Stimulated activated CD8-positive, alpha-beta memory T cell treated with anti-CD3 and anti-CD28 coated beads, Interleukin-7, amount 100 ng/mL, for 24 hours (primary cell): ENCODE measurements at regions not wholly inside any gene's neighbourhood (a gene's known extent, or its start where the extent isn't known, plus 50 kb on each side); places are given as distances from the start of the nearest gene placed in this dataset.

Experiments used
- DNase-seq: peaks from one replicate; pipeline ENCODE4 v3.0.0-alpha.2; 2020; ENCODE audit warnings: low read depth

DNA sequence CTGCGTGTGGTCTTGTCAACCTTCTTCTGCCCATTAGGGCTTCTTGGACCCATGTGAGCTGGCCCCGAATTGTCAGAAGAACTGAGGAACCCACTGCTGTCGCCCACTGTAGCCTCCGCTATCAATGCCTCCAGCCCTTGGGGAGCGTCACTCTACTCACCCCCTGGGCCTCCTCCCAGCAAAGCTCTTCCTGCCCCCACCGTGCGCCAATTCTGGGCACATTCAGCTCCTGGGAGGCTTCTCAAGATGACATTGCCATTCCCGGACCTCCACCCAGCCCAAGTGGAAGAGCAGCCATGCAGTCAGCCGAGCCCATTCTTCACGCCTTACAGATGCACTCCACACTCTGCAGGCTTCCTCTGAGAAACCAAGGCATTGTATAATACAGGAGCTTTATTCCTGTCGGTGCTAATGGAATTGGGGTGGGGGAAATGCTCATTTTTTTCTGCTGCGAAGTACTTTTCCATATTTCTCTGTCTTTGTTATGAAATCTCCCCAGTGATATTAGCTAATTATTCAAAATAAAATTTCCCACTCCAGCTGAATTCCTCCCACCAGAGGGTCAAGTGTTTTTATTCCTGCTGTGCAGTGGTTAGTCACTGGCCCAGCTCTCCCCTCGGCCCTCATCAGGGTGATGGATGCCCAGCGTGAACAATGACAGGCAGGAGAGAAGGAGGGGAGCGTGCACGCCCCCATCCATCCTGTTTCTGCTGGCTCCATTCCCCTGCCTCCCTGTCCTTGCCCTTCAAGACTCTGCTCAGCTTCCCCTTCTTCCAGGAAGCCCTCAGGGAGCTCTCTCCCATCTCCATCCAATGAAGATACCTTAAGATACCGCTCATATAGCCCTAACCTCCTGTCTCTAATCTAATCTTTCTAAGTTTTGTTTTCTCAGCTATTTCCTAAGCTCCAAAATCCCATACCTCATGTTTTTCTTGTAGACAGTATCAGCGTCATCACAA, 87.7 kb downstream of the C16orf95 start:
- no peak for DNase-seq

DNA sequence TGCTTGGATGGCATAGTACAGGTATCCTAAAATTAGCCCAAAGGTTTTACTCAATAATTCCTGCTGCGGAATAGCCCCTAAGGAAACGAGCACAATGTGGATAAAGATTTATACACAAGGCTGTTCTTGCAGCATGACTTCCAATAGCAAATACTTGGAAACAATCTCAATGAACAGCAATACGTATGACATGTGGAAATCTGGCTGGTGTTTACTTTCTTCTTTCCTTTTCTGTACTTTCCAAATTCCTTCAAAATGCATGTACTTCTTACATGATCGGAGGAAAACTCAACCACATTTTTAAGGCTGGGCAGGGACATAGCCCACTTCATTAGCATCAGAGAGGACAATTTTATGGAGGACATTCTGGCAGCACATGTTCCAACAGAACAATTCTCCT, 86.6 kb downstream of the C16orf95 start:
- DNase-seq: no peak

DNA sequence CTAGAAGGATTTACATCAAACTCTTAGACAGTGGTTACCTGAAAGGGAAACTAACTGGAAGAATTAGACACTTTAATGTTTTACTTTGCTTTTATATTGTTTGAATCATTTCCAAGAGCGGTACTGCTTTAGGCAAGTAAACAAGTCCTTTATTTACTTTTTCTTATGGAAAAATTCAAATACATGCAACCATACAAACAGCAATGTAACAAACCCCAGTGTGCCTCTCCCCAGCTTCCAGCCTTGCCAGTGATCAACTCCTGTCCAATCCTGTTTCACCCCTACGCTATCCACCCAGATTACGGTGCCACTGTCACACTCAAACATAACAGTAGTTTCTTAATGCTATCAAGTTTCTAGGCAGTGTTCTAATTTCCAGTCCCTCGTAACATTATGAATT, 85.9 kb downstream of the C16orf95 start:
- no peak for DNase-seq

DNA sequence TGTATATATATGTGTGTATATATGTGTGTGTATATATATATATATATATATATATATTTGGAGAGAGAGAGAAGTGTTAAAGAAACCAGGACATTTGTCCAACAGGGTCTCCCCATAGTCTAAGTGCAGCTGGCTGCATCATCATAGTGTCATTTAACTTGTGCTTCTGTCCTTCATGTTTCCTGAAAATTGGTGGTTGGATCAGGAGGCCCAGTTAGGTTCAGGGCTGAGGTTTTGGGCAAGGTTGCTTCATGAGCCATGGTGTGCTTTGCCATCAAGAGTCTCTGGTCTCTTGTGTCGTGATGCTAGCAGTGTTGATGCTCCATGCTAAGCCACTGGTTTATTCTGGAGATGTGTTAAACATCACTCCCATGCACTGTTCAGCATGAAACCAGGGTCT, 85.3 kb downstream of the C16orf95 start:
- DNase-seq: no peak

DNA sequence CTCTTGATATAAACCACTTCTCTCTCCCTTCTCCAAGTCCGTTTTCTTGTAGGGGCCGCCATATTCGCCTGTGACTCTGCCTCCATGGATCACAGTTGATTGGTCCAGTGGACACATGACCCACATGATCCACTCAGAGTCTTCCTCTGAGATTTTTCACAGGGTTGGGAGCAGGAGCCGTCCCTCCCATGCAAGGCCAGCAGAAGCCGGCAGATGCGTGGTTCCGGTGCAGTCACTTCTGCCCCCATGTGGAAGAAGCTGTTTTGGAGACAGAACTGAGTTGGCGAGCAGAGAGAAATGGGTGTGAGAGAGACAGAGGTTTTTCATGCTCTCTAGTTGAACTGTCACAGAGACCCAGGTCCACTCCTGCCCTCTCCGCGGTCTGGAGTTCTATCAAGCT, 83.3 kb downstream of the C16orf95 start:
- DNase-seq: no peak

DNA sequence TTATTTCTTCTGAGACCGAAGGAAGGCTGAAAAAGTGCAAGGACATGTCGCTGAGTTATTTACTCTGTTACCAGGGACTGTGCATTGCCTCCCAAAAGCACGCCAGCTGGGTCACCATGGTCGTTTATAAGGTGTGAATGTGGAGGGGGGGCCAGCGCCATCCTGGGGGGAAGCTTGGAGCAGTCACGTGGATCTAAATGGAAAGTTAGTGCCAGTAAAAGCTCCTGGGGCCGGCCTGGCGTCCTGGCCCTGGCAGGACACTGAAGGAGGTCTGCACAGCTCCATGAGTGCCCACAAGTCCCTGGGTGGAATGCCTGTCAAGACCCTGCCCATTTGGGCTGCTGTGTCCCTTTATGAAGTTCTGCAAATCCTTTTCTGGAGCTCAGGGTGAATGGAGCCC, 82.6 kb downstream of the C16orf95 start:
- no peak for DNase-seq

DNA sequence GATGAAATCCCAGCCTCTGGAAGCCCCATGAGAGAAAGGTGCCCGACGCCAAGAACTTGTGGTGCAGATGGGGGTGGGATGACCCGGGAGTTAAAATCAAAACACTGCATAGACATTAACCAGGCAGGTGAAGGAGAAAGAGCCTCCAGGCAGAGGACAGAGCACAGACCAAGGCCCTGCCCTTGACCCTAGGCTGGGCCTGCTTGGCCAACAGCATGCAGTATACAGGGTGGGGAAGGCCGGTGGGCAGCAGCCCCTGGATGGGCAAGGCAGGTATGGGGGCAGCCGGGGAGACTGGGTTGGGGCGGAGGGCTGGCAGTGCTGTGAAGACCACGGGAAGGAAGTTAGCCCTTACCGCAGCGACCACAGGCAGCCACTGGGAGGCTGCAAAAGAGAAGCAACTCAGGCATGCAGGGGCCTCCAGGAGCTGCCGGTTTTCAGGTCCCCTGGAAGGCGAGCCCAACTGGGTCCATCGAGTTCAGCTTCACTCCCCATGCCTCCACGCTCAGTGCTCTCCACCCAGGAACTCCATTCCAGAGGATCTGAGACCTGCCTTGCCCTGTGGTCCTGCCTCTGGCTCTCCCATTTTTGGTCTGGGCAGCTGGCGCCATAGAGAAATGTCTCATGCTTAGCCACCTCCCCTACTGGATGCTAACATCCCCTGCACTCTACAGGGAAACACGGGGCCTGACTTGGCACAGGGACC, 81.2 kb downstream of the C16orf95 start:
- no peak for DNase-seq

DNA sequence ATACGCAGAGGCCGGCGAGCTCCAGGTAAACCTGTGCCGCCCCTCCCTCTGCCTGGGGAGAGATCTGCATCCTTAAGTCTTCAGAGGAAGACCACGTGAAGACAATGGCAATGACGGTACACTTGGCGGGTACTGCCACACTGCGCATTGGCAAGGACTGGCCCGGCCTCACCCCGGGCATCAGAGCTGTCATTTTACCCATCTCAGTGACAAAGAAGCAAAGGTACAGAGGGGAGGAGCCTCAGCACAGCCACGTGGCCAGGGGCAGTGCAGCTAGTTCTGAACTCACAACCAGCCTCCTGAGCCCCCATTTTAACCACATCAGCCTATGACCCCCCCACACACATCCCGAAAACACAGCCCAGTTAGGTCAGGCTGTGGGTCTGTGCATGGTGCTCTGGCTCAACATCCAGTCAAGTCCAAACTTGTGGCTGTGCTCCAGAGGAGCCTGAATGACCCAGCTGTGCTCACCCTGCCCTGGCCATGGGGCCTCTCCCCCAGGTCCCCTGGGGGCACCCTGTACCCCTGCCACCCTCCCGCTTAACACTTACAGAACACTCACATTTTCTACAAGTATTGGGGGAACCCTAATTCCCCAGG, 80.6 kb downstream of the C16orf95 start:
- DNase-seq: no peak

DNA sequence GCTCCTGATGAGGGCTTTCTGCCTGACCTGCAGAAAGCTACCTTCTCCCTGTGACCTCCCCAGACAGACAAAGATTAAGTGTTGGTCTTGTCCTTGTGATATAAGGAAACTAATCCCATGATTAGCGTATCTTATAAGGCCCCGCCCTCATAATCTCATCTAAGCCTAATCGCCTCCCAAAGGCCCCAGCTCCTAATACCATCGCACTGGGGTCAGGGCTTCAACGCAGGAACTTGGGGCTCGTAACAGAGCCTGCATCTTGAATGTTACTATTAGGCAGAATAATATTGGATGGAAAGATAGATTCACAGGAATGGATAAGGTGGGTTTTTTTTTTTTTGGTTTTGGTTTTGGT, 78.9 kb downstream of the C16orf95 start:
- DNase-seq: no peak

DNA sequence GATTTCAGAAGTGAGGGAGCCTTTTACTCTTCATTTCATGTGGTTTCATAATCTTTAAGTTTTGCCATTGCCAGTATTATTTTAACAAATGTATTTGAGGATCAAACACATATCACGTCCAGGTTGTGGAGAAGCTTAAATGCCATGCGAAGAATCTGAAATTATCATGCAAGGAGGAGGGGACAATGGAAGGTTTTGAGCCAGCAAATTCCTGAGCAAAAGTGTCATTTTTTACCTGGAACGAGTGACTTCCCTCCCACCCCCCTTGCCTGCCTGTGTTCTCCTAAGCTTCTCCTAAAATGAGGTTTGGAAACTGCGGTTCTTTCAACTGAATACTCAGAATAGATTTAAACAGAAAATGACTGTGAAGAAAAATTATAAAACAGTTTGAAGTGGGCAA, 77.6 kb downstream of the C16orf95 start:
- DNase-seq: no peak

DNA sequence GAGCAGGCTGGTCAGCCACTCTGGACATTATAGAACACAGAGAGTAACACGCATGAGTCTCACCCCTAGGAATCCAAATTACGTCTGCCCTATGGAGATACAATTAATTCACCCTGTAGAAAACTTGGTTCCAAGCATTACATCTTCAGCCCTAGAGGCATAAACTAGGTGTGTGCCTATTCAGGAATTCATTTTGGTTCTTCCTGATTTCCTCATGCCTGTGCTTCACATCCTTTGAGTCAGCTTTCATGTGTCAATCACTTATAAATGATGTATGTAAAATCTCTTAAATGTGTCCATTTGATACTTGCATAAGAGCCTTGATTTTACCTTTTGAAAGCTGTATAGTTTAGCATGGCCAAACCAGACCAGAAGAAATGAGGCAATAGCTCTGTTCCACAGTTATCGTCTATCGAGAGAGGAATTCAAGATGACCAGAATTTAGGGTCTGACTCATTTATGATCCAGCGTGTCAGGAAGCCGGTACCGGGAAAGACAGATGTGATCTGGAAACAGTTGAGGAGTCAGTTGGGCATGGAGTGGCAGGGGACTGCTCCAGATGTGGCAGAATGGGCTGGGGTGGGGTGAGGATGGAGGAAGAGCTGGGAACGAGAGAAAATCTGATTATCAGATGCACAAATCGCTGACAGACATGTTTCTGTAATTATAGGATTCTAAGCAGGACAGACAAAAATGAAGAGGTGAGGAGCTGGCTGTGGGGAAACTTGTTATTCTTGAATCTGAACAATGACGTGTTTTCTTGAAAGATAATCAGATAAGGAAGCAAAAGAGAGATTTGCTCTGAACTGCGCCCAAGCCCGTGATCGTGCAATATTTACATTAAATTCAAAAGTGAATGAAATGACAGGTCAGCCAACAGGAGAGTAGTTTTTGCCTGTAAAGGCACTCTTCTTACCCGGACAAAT, 76.7 kb downstream of the C16orf95 start:
- no peak for DNase-seq

DNA sequence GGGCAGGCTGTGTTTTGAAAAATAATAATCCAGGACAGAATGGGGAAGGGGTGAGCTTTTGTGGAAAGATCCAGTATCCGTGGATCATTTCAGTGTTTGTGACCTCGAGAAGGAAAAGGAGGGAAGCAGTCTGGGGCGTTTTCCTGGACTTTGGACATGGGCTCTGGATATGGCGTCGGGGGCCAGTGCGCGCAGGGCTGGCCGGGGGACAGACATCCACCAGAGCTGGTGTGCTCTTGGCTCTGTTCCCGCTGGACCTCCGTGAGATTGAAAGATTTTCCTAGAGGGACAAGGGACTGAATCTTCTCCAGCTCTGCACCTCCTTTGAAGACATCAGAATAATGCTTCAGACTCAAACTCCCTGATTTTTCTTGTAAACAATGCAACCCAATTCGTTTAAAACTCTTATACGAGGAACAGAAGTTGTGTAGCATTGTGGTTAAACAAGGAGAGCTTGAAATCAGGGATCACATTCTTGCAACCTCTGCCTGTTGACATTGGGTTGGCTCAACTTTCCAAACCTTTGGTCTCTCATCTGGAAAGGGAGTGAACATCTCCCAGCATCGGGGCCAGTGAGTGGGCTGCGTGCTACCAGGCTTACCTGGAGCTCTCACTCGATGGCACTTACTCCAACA, 75.9 kb downstream of the C16orf95 start:
- DNase-seq: no peak

DNA sequence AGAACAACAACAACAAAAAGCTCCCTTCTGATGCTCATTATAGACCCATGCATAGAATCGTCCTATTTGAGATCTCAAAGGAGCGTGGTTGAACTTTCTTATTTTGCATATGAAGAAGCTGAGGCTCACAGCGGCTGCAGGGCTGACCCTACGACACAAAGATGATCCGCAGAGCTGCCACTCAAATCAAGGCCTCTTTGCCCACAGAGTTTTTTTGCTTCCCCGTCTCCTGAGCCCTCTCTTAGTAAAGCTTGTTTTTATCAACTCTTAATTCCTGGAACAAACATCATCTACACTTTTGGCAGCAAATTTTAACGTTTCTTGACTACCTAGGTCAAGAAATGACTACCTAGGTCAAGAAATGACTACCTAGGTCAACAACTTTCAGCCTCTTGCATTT, 73.7 kb downstream of the C16orf95 start:
- no peak for DNase-seq

DNA sequence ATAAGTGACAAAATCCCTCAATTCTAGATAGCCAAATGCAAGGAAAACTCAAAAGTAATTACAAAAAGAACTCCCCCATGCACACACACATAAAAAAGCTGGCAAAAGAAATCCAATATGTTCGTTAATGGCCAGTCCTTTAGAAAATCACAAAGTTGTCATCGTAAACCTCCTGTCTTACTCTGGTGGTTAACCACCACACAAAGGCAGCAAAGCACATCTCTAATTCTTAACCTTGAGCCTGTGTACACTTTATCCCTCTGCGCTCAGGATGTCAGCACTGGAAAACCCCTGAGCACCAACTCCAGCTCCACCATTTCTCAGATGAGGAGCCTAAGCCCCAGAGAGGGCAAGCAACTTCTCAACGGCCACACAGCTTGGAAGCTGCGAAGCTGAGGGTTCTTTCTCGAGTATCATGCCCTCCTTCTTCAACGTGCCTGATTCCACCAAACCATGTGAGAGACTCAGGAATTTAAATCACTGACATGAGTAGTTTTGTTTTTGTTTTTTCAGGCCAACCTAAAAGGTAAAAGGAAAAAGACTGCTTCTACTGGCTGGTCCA, 72.5 kb downstream of the C16orf95 start:
- DNase-seq: no peak

DNA sequence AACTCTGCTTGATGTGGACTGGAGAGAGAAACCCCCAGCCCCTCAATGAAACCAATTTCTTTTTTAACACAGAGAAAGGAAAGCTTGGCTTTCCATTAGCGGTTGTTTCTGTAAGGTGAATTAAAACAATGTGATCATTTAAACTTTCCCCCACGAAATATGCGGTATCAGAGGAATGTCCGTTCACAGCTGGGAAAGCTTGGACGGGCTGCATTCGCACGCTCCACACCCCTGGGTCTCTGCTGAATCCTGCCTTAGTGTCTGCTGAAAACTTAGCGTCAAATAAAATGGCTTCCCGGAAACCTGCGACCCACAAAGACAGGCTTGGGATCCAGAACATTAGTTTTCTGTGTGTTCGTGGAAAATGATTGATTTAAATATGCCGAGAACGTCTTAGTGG, 71.7 kb downstream of the C16orf95 start:
- DNase-seq: no peak

DNA sequence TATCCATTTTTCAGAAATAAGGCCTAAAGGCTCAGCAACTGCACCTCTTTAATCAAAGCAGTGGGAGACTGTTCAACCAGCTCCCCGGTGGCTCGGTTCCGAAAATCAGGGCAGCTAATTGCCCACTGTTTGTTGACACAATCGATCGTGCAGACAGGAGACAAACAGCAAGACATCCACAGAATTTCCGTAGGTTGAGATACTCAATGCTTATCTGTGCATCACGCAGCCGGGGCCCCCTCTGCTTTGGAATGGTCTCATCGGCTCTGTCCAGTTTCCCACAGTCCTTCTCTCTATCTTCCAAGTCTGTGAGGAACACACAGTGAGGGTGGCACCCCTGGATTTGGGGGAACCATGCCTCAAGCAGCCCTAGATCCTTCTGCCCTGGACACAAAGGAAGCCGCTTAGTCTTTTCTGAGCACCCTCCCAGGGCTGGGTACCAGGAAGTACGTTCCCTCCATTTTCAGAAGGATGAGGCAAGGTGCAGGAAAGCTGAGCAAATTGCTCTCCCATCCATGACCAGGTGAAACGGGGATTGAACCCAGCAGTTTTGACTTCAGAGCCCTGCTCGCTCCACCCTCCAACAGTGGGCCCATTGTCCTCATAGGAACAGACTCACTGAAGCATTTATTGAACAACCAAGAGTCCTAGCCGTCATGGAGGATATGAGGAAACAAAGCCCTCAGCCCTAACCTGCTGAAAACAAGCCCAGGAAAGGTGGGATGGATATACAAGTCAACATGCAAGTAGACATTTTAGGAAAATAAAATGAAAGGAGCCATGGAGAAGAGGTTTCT, 70.7 kb downstream of the C16orf95 start:
- no peak for DNase-seq

DNA sequence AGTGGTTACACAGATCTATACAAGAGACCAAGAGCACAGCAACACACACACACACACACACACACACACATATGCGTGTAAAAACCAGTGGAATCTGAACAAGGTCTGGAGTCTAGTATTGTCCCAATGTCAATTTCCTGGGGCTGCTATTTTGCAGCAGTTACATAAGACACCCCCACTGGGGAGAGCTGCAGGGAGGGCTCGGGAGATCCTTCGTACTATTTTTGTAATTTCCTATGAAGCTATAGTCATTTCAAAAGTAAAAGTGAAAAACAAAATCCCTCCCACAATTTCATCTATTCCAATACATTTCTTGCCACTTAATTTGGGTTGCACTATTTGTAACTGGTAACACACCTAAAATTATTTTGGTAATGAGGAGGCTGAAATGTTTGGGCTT, 68.5 kb downstream of the C16orf95 start:
- no peak for DNase-seq

DNA sequence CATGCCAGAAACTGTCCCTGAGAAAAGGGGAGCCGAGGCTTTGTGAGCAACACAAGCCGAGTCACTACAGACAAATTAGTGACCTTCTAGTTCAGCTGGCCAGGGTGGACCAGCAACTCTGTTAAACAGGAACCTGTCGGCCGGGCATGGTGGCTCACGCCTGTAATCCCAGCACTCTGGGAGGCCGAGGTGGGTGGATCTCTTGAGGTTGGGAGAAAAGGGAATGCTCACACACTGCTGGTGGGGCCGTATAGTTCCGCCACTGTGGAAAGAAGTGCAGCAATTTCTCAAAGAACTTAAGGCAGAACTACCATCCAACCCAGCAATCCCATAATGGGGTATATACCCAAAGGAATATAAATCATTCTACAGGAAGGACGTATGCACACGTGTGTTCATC, 67.8 kb downstream of the C16orf95 start:
- no peak for DNase-seq

DNA sequence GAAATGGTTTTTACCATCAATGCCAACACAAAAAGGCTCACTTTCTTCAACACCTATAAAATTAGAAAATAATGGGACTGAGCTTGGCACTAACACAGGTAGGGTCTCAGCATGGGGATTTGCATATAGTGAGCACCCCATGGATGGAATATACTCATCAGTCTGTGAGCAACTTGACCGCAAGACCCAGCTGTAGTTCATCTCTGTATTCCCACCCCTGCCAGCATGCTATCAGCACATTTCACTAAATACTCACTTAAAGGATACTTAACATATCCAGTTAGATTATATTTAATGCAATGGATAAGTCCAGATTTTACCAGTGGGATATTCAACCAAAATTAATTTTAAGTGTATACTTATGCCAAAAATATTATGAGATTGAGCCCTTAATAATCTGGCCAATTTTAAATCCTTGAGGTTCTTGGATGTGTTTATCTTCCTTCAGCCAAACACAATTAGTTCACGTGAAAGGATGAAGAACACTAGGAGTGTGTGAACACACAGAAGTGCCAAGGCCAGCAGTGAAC, 66.7 kb downstream of the C16orf95 start:
- no peak for DNase-seq
